Coronary artery (tissue), 2 donors: ENCODE measurements at regions not wholly inside any gene's neighbourhood (a gene's known extent, or its start where the extent isn't known, plus 50 kb on each side); places are given as distances from the start of the nearest gene placed in this dataset.
A peak's percentile ranks its signal among the peaks of the same experiment; 100 is the strongest.

ENCODE experiments used
- DNase-seq: peaks from one replicate; pipeline ENCODE4 v3.0.0-alpha.2; 2017; ENCODE audit warnings: low spot score
- H3K27ac ChIP-seq, 2 donors: fragments of 200-600 bp; sonication (generic); one replicate each; pipeline ENCODE4 v1.5.1; 2016 to 2019
- H3K4me3 ChIP-seq: fragments of 200-600 bp; sonication (generic); 2 replicates; pipeline ENCODE4 v1.5.1; 2016; ENCODE audit warnings: mild to moderate bottlenecking, moderate library complexity
- TF ChIP-seq, protein P1 (sequence below): fragments of 200-600 bp; sonication (generic); IDR thresholded peaks from one replicate; pipeline ENCODE4 v1.5.1; 2019; ENCODE audit warnings: antibody characterized with exemption

DNA sequence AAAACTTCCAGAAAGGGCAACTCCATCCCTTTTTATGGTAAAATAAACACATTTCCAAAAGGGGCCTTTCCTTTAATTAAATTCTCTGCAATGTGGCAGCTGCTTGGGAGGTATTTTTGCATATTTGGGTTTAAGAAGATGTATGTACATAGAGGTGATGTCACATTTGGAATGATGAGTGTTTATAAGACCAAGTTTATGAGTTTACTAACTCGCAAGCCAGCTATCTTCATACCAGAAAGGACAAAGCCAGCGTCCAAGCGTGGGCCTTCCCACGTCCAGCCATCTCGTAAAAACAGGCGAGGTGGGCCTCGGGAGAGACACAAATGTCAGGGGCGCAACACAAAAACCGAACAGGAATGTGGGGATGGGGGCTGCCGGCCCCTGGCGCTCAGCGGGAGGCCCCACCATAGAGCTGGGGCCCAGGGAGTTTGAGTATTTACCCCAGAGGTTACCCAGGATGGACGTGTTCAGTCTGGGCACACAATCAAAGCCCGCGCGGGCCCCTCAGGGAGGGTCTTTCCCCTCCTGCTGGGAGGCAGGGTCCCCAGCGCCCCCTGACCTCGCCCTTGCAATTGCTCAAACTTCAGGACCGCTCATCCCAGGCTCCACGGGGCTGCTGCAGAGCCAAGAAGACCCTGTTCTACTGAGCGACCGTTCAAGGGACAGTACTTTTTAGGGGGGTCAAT, 137.3 kb downstream of the TWIST2 start:
- TF ChIP-seq, protein P1, sequence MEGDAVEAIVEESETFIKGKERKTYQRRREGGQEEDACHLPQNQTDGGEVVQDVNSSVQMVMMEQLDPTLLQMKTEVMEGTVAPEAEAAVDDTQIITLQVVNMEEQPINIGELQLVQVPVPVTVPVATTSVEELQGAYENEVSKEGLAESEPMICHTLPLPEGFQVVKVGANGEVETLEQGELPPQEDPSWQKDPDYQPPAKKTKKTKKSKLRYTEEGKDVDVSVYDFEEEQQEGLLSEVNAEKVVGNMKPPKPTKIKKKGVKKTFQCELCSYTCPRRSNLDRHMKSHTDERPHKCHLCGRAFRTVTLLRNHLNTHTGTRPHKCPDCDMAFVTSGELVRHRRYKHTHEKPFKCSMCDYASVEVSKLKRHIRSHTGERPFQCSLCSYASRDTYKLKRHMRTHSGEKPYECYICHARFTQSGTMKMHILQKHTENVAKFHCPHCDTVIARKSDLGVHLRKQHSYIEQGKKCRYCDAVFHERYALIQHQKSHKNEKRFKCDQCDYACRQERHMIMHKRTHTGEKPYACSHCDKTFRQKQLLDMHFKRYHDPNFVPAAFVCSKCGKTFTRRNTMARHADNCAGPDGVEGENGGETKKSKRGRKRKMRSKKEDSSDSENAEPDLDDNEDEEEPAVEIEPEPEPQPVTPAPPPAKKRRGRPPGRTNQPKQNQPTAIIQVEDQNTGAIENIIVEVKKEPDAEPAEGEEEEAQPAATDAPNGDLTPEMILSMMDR, result no peak
- H3K27ac ChIP-seq, result no peak overlapping the region
- DNase-seq, result peak; percentile 63
- H3K4me3 ChIP-seq, result no peak overlapping the region

DNA sequence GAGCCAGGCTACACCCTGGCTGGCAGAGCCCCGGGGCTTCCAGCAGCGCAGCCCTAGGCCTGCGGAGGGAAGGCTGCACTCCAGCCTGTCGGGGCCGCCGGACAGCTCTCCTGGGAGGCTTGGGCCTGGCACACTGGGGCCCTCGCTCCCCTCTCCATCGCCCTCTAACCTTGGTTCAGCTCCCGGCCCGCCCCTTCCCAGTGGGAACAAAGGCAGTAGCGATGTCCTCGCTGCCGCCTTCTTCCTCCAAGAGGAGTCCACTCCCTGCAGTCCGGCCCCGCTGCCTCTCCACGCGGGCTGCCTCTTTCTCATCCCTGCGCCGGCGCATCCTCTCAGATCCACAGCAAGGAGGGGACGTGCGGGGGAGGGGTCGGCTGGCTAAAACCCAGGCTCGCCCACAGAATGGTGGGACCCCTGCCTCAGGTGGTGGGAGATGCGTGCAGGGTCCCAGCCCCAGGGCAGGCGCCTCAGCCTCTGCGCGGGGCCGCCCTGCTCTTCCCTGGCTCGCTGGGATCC, 138.1 kb downstream of the TWIST2 start:
- peak; percentile 61 for DNase-seq
- no peak overlapping the region for H3K4me3 ChIP-seq
- TF ChIP-seq, protein P1, result no peak
- no peak overlapping the region for H3K27ac ChIP-seq

DNA sequence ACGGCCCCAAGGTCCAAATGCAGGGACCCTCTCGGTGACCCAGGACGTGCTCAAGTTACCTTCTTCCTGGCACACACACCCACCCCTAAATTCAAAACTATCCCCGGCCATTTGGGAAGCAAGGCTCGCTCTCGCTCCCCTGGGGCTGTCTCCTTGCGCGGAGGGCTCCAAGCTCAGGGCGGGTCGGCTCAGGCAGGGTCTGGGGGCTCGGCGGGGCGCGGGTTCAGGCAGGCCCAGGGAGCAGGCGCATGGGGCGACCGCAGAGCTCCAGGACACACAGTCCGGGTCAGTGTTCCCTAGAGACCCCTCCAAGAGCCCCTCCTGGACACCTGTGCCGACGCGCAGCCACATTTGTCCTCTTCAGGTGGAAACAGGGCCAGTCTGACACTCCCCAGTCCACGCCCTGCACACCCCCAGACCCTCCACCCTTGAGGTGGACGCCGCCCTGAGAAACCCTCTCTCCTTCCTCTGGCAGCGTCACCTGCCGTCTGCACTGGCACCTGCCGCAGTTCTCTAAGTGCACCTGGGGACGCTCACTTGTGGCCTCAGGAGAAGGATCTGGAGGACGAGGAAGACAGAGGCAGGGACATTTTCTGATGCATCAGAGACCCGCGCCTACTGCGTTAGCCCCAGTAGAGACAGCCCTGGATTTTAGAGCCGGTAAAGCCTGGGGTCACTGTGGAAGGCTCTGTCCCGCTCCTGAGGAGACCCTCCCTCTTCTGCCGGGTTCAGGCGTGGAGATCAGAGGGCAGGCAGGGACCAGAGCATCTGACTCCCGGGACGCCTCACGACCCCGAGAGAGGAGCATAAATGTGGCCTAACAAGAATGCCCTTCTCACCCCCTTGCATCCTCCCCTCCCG, 138.8 kb downstream of the TWIST2 start:
- H3K4me3 ChIP-seq, result no peak overlapping the region
- DNase-seq, result peak; percentile 68
- H3K27ac ChIP-seq, result no peak overlapping the region
- TF ChIP-seq, protein P1, result no peak

DNA sequence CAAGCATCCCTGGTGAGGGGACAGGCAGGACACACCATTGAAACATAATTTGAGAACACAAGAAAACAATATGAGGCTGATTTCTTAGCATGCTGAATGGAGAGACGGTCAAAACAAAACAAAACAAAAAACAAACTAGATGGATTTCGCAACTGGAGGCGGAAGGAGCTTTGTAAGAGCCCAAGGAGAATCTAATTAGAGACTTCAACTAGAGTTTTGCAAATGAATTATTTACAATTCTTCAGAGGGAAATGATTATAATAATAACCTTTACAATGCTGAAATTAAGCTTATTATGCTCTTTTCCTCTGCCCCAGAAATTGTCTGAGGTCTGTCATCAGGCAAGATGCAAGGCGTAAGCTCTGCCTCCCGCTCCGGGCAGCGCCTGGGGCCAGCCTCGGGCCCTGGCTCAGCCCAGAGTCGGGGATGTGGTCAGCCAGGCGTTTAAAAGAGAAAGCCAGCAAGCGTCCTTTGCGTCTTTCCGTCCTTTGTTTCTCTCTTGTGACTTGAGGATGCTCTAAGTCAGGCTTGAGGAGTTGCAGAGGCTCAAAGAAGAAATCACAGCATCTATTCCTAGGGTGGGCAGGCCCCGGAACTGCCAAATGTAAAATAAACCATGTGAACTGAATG, 139.6 kb downstream of the TWIST2 start:
- TF ChIP-seq, protein P1, result no peak
- Histone ChIP-seq H3K4me3 (no peak overlapping the region), H3K27ac (no peak overlapping the region)
- no peak for DNase-seq

DNA sequence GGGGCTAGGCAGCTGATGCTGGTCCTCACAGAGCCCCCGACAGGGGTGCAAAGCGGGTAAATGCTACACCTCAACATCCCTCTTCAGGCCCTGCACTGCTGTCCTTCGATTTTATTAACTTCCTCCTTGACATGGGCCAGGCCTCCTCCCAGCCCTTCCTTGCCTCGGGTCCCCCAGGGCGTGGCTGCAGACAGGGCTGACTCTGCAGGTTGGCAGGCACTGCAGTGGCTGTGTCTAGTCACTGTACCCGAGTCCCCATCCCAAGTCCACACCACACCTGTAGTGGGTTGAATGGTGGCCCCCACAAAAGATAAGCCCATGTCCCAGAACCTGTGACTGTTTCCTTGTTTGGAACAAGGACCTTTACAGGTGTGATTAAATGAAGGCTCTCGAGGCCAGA, 140.2 kb downstream of the TWIST2 start:
- Histone ChIP-seq H3K27ac (no peak overlapping the region), H3K4me3 (no peak overlapping the region)
- no peak for DNase-seq
- TF ChIP-seq, protein P1, result no peak

DNA sequence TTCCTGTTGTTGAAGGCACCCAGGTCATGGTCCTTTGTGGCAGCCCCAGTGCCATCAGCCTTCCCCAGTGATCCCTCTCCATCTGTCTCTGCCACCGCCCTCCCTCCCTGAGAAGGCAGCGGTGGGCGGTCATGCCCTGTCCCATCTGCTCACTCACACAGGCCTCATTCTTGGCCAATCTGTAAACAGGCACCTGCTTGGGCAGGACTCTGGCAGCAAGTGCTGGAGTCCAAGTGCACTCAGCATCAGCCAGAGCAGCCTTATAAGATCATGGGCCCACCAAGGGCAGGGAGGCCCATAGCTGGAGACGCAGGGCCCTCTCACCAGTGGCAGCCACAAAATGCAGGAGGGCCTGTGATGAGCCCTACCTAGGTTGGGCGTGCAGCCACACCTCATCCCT, 140.9 kb downstream of the TWIST2 start:
- peak; percentile 61 for DNase-seq
- no peak overlapping the region for H3K27ac ChIP-seq
- TF ChIP-seq, protein P1, result no peak
- H3K4me3 ChIP-seq, result no peak overlapping the region
